SK-N-MC (cell line): ENCODE measurements at regions not wholly inside any gene's neighbourhood (a gene's known extent, or its start where the extent isn't known, plus 50 kb on each side); places are given as distances from the start of the nearest gene placed in this dataset.
"Not testable (repeated sequence)": the region's sequence is repeated elsewhere in the genome, so short reads cannot be mapped to it uniquely, and the experiment has no call there.

ENCODE experiments used
- DNase-seq: peaks from one replicate; pipeline ENCODE4 v3.0.0-alpha.2; 2011; ENCODE audit warnings: low read depth, low spot score
- H3K27ac ChIP-seq: fragments of 200-600 bp; sonication (generic); 2 replicates; pipeline ENCODE4 v1.5.1; 2016; ENCODE audit warnings: mixed run types
- H3K36me3 ChIP-seq: fragments of 200-600 bp; sonication (generic); 2 replicates; pipeline ENCODE4 v1.6.1; 2017; ENCODE audit warnings: antibody characterized with exemption, low read length, mixed read lengths; ENCODE audit not compliant: insufficient read depth
- H3K4me3 ChIP-seq: fragments of 200-600 bp; sonication (generic); 2 replicates; pipeline ENCODE4 v1.5.1; 2016
- H3K9ac ChIP-seq: fragments of 200-600 bp; sonication (generic); 2 replicates; pipeline ENCODE4 v1.8.0; 2017; ENCODE audit warnings: mixed run types, mixed read lengths; ENCODE audit not compliant: insufficient read length
- H3K9me3 ChIP-seq: fragments of 200-600 bp; sonication (generic); 2 replicates; pipeline ENCODE4 v1.6.1; 2017; ENCODE audit warnings: low read depth, mild to moderate bottlenecking, antibody characterized with exemption, low read length, moderate library complexity, mixed read lengths
- EZH2 ChIP-seq: fragments of 200-600 bp; sonication (generic); IDR thresholded peaks from one replicate; pipeline ENCODE4 v1.6.1; 2017; ENCODE audit warnings: antibody characterized with exemption
- FOXP2 ChIP-seq: optimal IDR thresholded peaks from 2 replicates; pipeline ENCODE3; 2011; ENCODE audit warnings: mild to moderate bottlenecking, moderate library complexity; ENCODE audit not compliant: insufficient read depth; ENCODE audit errors: extremely low read length, control extremely low read depth
- POLR2AphosphoS5 ChIP-seq: IDR thresholded peaks from 2 replicates; pipeline ENCODE4 v1.6.1; 2012; ENCODE audit warnings: mild to moderate bottlenecking, low read depth, low read length, borderline replicate concordance

DNA sequence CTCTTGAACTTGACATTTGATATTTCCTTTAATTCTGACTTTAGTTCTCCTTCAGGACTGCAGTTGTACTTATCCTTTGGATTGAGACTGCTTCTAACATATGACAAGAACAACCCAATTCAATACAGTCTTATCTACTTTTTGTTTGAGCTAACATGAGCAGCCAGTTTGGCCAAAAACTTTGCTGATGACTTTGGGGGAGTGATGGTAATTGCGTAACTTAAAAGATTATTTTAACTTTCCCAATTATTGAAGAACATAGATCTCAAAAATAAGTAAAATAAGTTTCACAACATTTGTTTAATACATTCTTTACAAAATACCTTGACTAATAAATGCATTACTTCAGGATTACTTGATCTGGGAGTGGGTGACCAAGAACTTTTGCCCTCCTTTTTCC is 1311.1 kb upstream of the NRXN1 start:
- Histone ChIP-seq H3K27ac (no peak overlapping the region), H3K9ac (no peak overlapping the region), H3K9me3 (no peaks in the 10 kb centered on the region), H3K36me3 (no peaks in the 10 kb centered on the region), H3K4me3 (no peak overlapping the region)
- no peak for DNase-seq
- no peak for TF ChIP-seq POLR2AphosphoS5
- no peak for TF ChIP-seq EZH2
- no peak for TF ChIP-seq FOXP2

DNA sequence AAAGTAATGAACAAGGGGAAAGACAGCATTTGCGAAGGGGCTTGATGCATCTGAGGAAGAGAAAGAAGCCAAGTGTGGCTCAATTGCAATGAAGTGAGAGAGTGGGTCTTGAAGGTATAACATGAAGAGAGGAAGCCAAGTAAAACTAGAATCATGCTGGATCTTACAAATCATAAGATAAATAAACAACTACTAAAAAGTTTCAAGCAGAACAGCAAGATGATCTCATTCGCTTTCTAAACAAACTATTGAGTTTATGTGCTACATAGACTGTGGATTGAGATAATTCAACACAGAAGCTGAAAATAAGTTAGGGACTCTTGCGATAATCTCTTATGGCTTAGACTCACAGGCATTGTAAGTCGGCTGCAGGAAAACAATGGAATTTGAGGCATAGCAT is 1310.5 kb upstream of the NRXN1 start:
- TF ChIP-seq POLR2AphosphoS5, result no peak
- no peak for TF ChIP-seq FOXP2
- no peak for TF ChIP-seq EZH2
- Histone ChIP-seq H3K9me3 (no peaks in the 10 kb centered on the region), H3K27ac (no peak overlapping the region), H3K9ac (no peak overlapping the region), H3K4me3 (no peak overlapping the region), H3K36me3 (no peaks in the 10 kb centered on the region)
- DNase-seq, result no peak

GRCh38 chr2:52341732-52342131 is 1309.8 kb upstream of the NRXN1 start:
- H3K27ac ChIP-seq, result no peak overlapping the region
- no peak for DNase-seq
- H3K4me3 ChIP-seq, result no peak overlapping the region
- no peaks in the 10 kb centered on the region for H3K9me3 ChIP-seq
- H3K9ac ChIP-seq, result no peak overlapping the region
- TF ChIP-seq POLR2AphosphoS5 (no peak), FOXP2 (no peak), EZH2 (no peak)
- no peaks in the 10 kb centered on the region for H3K36me3 ChIP-seq

DNA sequence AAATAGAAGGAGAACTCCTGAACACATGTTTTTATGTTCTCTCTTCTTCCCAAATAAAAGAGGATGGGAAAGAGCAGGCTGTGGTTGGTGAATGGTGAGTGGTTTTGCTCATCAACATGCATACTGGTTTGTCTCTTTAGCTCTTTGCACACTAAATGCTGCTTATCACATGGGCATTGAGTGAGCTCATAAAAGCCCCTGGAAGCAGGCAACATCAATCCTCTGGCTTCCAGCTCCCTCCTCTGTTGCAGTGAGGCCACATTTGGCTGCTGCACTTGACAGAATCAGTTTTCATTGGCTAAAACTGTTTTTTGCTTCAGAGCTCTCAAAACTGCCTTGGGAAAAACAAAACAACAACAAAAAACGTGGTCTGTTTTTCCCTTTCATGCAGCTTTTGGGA is 1308.2 kb upstream of the NRXN1 start:
- no peak overlapping the region for H3K4me3 ChIP-seq
- no peaks in the 10 kb centered on the region for H3K9me3 ChIP-seq
- TF ChIP-seq POLR2AphosphoS5, result no peak
- no peak for TF ChIP-seq FOXP2
- TF ChIP-seq EZH2, result no peak
- no peak overlapping the region for H3K27ac ChIP-seq
- no peaks in the 10 kb centered on the region for H3K36me3 ChIP-seq
- H3K9ac ChIP-seq, result no peak overlapping the region
- no peak for DNase-seq

GRCh38 chr2:52337786-52338185 is 1305.9 kb upstream of the NRXN1 start:
- H3K36me3 ChIP-seq, H3K9me3 ChIP-seq, H3K4me3 ChIP-seq, DNase-seq, H3K9ac ChIP-seq, H3K27ac ChIP-seq: not testable (repeated sequence)

DNA sequence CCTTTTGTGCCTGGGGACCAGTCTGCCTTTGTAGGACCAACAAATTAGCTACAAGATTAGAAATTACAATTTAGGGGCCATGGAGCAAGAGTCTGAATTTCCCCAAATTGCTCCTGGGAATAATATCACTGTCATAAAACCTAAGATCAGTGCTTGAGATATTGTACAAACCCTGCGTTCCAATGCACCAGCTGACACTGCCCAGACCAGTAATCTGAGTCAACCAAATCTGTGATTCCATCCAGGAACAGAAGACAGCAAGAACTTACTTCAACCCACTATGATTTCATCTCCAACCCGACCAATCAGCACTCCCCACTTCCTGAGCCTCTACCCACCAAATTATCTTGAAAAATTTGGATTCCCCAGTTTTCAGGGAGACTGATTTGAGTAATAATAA is 1305.0 kb upstream of the NRXN1 start:
- H3K9ac ChIP-seq, result no peak overlapping the region
- H3K4me3 ChIP-seq, result no peak overlapping the region
- TF ChIP-seq FOXP2, result no peak
- no peak for TF ChIP-seq POLR2AphosphoS5
- no peak for TF ChIP-seq EZH2
- H3K27ac ChIP-seq, result no peak overlapping the region
- H3K36me3 ChIP-seq, result no peaks in the 10 kb centered on the region
- no peaks in the 10 kb centered on the region for H3K9me3 ChIP-seq
- no peak for DNase-seq

- H3K9me3 ChIP-seq, result no peaks in the 10 kb centered on the region
- no peak overlapping the region for H3K27ac ChIP-seq
- H3K36me3 ChIP-seq, result no peaks in the 10 kb centered on the region
- no peak overlapping the region for H3K4me3 ChIP-seq
- no peak for DNase-seq
- no peak overlapping the region for H3K9ac ChIP-seq
- TF ChIP-seq POLR2AphosphoS5 (no peak), FOXP2 (no peak), EZH2 (no peak)
Measured at GRCh38 chr2:52335727-52336126, 1303.8 kb upstream of the NRXN1 start.

DNA sequence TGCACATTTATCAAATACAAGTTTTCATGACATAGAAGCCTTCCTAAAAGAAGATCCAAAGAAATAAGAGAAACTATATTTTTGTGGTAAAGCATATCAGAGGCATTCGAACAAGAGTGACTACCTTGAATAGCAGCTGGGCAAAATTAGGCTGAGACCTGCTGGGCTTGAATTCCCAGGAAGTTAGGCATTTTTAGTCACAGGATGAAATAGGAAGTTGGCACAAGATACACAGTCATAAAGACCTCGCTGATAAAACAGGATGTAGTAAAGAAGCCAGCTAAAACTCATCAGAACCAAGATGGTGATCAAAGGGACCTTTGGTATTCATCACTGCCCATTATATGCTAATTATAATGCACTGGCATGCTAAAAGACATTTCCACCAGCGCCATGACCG is 1302.3 kb upstream of the NRXN1 start:
- DNase-seq, result no peak
- no peak overlapping the region for H3K27ac ChIP-seq
- H3K9me3 ChIP-seq, result no peaks in the 10 kb centered on the region
- no peaks in the 10 kb centered on the region for H3K36me3 ChIP-seq
- no peak overlapping the region for H3K9ac ChIP-seq
- no peak for TF ChIP-seq FOXP2
- no peak for TF ChIP-seq POLR2AphosphoS5
- no peak for TF ChIP-seq EZH2
- no peak overlapping the region for H3K4me3 ChIP-seq

GRCh38 chr2:52327641-52328040 is 1295.7 kb upstream of the NRXN1 start:
- Histone ChIP-seq H3K9ac (no peak overlapping the region), H3K9me3 (no peaks in the 10 kb centered on the region), H3K4me3 (no peak overlapping the region), H3K27ac (no peak overlapping the region), H3K36me3 (no peaks in the 10 kb centered on the region)
- TF ChIP-seq POLR2AphosphoS5 (no peak), FOXP2 (no peak), EZH2 (no peak)
- DNase-seq, result no peak

DNA sequence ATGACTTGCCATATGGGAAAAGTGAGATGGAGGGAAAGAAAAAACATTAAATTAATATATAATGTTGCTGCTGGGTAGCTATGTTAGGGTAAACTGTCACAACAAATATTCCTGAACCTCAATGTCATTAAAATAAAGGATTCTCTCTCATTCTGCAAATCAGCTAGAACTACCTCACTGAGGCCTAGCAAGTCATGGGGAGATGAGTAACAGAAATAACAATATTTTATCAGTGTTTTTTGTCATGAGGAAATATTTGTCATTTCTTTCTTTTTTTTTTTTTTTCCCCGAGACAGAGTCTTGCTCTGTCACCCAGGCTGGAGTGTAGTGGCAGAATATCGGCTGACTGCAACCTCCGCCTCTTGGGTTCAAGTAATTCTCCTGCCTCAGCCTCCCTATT is 1282.3 kb upstream of the NRXN1 start:
- TF ChIP-seq POLR2AphosphoS5 (no peak), EZH2 (no peak), FOXP2 (no peak)

More for the DNA sequence above, 1282.3 kb upstream of the NRXN1 start:
- Histone ChIP-seq H3K9ac (no peak overlapping the region), H3K36me3 (no peaks in the 10 kb centered on the region), H3K27ac (no peak overlapping the region), H3K4me3 (no peak overlapping the region), H3K9me3 (no peaks in the 10 kb centered on the region)
- no peak for DNase-seq
